UCSD-AML1 (cell line): ENCODE measurements at regions not wholly inside any gene's neighbourhood (a gene's known extent, or its start where the extent isn't known, plus 50 kb on each side); places are given as distances from the start of the nearest gene placed in this dataset.
A peak's percentile ranks its signal among the peaks of the same experiment; 100 is the strongest.
"Not testable (repeated sequence)": the region's sequence is repeated elsewhere in the genome, so short reads cannot be mapped to it uniquely, and the experiment has no call there.

Experiments used
- DNase-seq: peaks from one replicate; lab custom pipeline; 2025; ENCODE audit not compliant: unreplicated experiment; lab: John Stamatoyannopoulos, UW

GRCh38 chrX:69431420-69431819, 72.7 kb upstream of the NALF2 start:
- no peak for DNase-seq

- no peak for DNase-seq
Measured at GRCh38 chrX:69430785-69431184, 73.3 kb upstream of the NALF2 start.

GRCh38 chrX:69429339-69430015, 74.6 kb upstream of the NALF2 start:
- DNase-seq, result no peak

- DNase-seq, result no peak
Measured at GRCh38 chrX:69428216-69428615, 75.9 kb upstream of the NALF2 start.

- DNase-seq, result no peak
Measured at GRCh38 chrX:69424910-69425309, 79.2 kb upstream of the NALF2 start.

GRCh38 chrX:69424161-69424560, 80.0 kb upstream of the NALF2 start:
- no peak for DNase-seq

GRCh38 chrX:69422208-69422607, 81.9 kb upstream of the NALF2 start:
- DNase-seq, result not testable (repeated sequence)

GRCh38 chrX:69415698-69416097, 88.4 kb upstream of the NALF2 start:
- DNase-seq, result no peak

- no peak for DNase-seq
Measured at GRCh38 chrX:69412661-69413060, 91.5 kb upstream of the NALF2 start.

GRCh38 chrX:69398881-69399280, 105.2 kb upstream of the NALF2 start:
- DNase-seq, result no peak

- DNase-seq, result no peak
Measured at GRCh38 chrX:69396916-69397315, 107.2 kb upstream of the NALF2 start.

- DNase-seq, result no peak
Measured at GRCh38 chrX:69395306-69395705, 108.8 kb upstream of the NALF2 start.

GRCh38 chrX:69389101-69389501, 115.0 kb upstream of the NALF2 start:
- no peak for DNase-seq

- DNase-seq, result no peak
Measured at GRCh38 chrX:69388526-69388925, 115.6 kb upstream of the NALF2 start.

- peak; percentile 43 for DNase-seq
Measured at GRCh38 chrX:69387567-69388487, 116.3 kb upstream of the NALF2 start.

GRCh38 chrX:69386681-69387080, 117.4 kb upstream of the NALF2 start:
- DNase-seq, result no peak

GRCh38 chrX:69379412-69379811, 124.7 kb upstream of the NALF2 start:
- DNase-seq, result no peak

- DNase-seq, result no peak
Measured at GRCh38 chrX:69374569-69374968, 129.6 kb upstream of the NALF2 start.

- DNase-seq, result no peak
Measured at GRCh38 chrX:69372435-69372834, 131.7 kb upstream of the NALF2 start.

GRCh38 chrX:69371159-69371558, 133.0 kb upstream of the NALF2 start:
- DNase-seq, result no peak

- no peak for DNase-seq
Measured at GRCh38 chrX:69369999-69370398, 134.1 kb upstream of the NALF2 start.

GRCh38 chrX:69366183-69366582, 137.9 kb upstream of the NALF2 start:
- no peak for DNase-seq
